Prostate gland (tissue), 2 donors: ENCODE measurements at regions not wholly inside any gene's neighbourhood (a gene's known extent, or its start where the extent isn't known, plus 50 kb on each side); places are given as distances from the start of the nearest gene placed in this dataset.

Source experiments
- CTCF ChIP-seq, 4 experiments: fragments of 200-600 bp in 2 of 4; fragments of 450-650 bp in 2 of 4; sonication (generic) in 2 of 4; IDR thresholded peaks; 1 replicate in 3 of 4; 2 replicates in 1 of 4; pipeline ENCODE4 v1.5.1; 2016 to 2019; ENCODE audit warnings: antibody characterized with exemption in 4 of 4, mild to moderate bottlenecking in 2 of 4, moderate library complexity in 2 of 4
- POLR2AphosphoS5 ChIP-seq: sonication (generic); formaldehyde crosslinking; IDR thresholded peaks from one replicate; pipeline ENCODE4 v1.6.1; 2017; ENCODE audit warnings: antibody characterized with exemption

- TF ChIP-seq POLR2AphosphoS5 (no peak), CTCF (IDR thresholded peaks at IDR 0.05) (no peak)
Measured at GRCh38 chr2:13006426-13006825, 289.7 kb downstream of the TRIB2 start.
